Retinal pigment epithelial cell (primary cell): ENCODE measurements at regions not wholly inside any gene's neighbourhood (a gene's known extent, or its start where the extent isn't known, plus 50 kb on each side); places are given as distances from the start of the nearest gene placed in this dataset.

Experiments used
- DNase-seq: peaks from one replicate; pipeline ENCODE4 v3.0.0-alpha.2; 2010; ENCODE audit warnings: low read depth
- H3K4me3 ChIP-seq: 2 replicates; pipeline ENCODE4 v1.5.1; 2011; ENCODE audit warnings: mild to moderate bottlenecking, low read length, control low read depth, moderate library complexity
- CTCF ChIP-seq: conservative IDR thresholded peaks from 2 replicates; pipeline ENCODE4 v1.5.1; 2011; ENCODE audit warnings: low read depth, low read length, control low read depth, inconsistent platforms

GRCh38 chr1:64327119-64327518 is 123.7 kb downstream of the UBE2U start:
- no peak for DNase-seq
- TF ChIP-seq CTCF: no peak
- no peak overlapping the region for H3K4me3 ChIP-seq

GRCh38 chr1:64328193-64328592 is 124.8 kb downstream of the UBE2U start:
- no peak overlapping the region for H3K4me3 ChIP-seq
- no peak for DNase-seq
- no peak for TF ChIP-seq CTCF

- H3K4me3 ChIP-seq: no peak overlapping the region
- no peak for TF ChIP-seq CTCF
- DNase-seq: no peak
Observed at GRCh38 chr1:64330839-64331238, 127.4 kb downstream of the UBE2U start.

GRCh38 chr1:64335636-64336035 is 132.2 kb downstream of the UBE2U start:
- no peak for TF ChIP-seq CTCF
- no peak overlapping the region for H3K4me3 ChIP-seq
- no peak for DNase-seq

- no peak for TF ChIP-seq CTCF
- no peak for DNase-seq
- H3K4me3 ChIP-seq: no peak overlapping the region
Observed at GRCh38 chr1:64337475-64337874, 132.5 kb upstream of the CACHD1 start.

- H3K4me3 ChIP-seq: no peak overlapping the region
- no peak for TF ChIP-seq CTCF
- no peak for DNase-seq
Observed at GRCh38 chr1:64337926-64338325, 132.0 kb upstream of the CACHD1 start.

- DNase-seq: no peak
- TF ChIP-seq CTCF: no peak
- no peak overlapping the region for H3K4me3 ChIP-seq
Observed at GRCh38 chr1:64340361-64340760, 129.6 kb upstream of the CACHD1 start.
